Endothelial cell of umbilical vein (primary cell): ENCODE measurements at regions not wholly inside any gene's neighbourhood (a gene's known extent, or its start where the extent isn't known, plus 50 kb on each side); places are given as distances from the start of the nearest gene placed in this dataset.

Experiments used
- BruUV-seq: library from RNA; stranded (reverse); fragments of 400-500 nt; replicated peaks from 2 replicates; lab custom pipeline; 2021; lab: Mats Ljungman, UMichigan
- CTCF ChIA-PET: fragments of 300-600, 350-600 bp; sonication (Branson Sonifier 250); formaldehyde crosslinking; loops from one replicate; lab custom pipeline; 2021; ENCODE audit warnings: antibody characterized with exemption, inconsistent platforms; lab: Charles Lee
- POLR2A ChIA-PET: fragments of 300-600, 350-600 bp; sonication (Branson Sonifier 250); formaldehyde crosslinking; loops from one replicate; lab custom pipeline; 2021; ENCODE audit warnings: antibody characterized with exemption, inconsistent platforms; lab: Charles Lee
- DNase-seq: peaks from one replicate; pipeline ENCODE4 v3.0.0-alpha.2; 2011; ENCODE audit warnings: low read depth, low spot score
- FAIRE-seq: peaks from 2 replicates; lab custom pipeline; 2011; peaks lifted over from hg19 to GRCh38; lab: Jason Lieb, UNC
- H2AFZ ChIP-seq: 2 replicates; pipeline ENCODE4 v1.6.0; 2012; ENCODE audit warnings: low read depth, low read length, control low read depth, inconsistent platforms
- H3K27ac ChIP-seq: 2 replicates; pipeline ENCODE4 v1.5.1; 2011; ENCODE audit warnings: low read depth, mild to moderate bottlenecking, control low read depth, low read length, moderate library complexity; ENCODE audit not compliant: insufficient read depth
- H3K27me3 ChIP-seq, 2 experiments: 2 replicates each; pipeline versions ENCODE4 v1.6.0 to v1.6.1; 2011; ENCODE audit warnings: low read length in 2 of 2, mixed read lengths in 1 of 2; ENCODE audit not compliant: control insufficient read depth in 2 of 2, insufficient read depth in 2 of 2
- H3K36me3 ChIP-seq, 2 experiments: 2 replicates in 1 of 2; 3 replicates in 1 of 2; pipeline ENCODE4 v1.5.1; 2011; ENCODE audit warnings: low read length in 2 of 2, mild to moderate bottlenecking in 1 of 2, moderate library complexity in 1 of 2; ENCODE audit not compliant: control insufficient read depth in 2 of 2, insufficient read depth in 2 of 2; ENCODE audit errors: extremely low read depth in 1 of 2
- H3K4me1 ChIP-seq: 3 replicates; pipeline ENCODE4 v1.5.1; 2011; ENCODE audit warnings: mild to moderate bottlenecking, low read length; ENCODE audit not compliant: control insufficient read depth, insufficient read depth; ENCODE audit errors: extremely low read depth
- H3K4me2 ChIP-seq: 2 replicates; pipeline ENCODE4 v1.6.1; 2011; ENCODE audit warnings: low read length, control low read depth, mixed read lengths; ENCODE audit not compliant: insufficient read depth
- H3K4me3 ChIP-seq, 3 experiments: fragments of 200-600 bp in 1 of 3; sonication (generic), shearing (Covaris generic) in 1 of 3; replicated peaks in 1 of 3; 2 replicates each; pipeline ENCODE4 v1.5.1; 2011 to 2016; ENCODE audit warnings: control low read depth in 3 of 3, low read length in 3 of 3, mild to moderate bottlenecking in 2 of 3, inconsistent platforms in 1 of 3, low read depth in 1 of 3, moderate library complexity in 1 of 3; ENCODE audit not compliant: insufficient read depth in 1 of 3
- H3K79me2 ChIP-seq: 2 replicates; pipeline ENCODE4 v1.6.0; 2012; ENCODE audit warnings: low read length, inconsistent platforms; ENCODE audit not compliant: control insufficient read depth, insufficient read depth
- H3K9ac ChIP-seq: replicated peaks from 2 replicates; pipeline ENCODE3; 2011; ENCODE audit warnings: low read length, control low read depth; ENCODE audit not compliant: insufficient read depth; ENCODE audit errors: extremely low read depth
- H3K9me1 ChIP-seq: replicated peaks from 3 replicates; pipeline ENCODE4 v1.6.0; 2011; ENCODE audit warnings: mild to moderate bottlenecking, low read length; ENCODE audit not compliant: control insufficient read depth, insufficient read depth; ENCODE audit errors: extremely low read depth
- H3K9me3 ChIP-seq: replicated peaks from 2 replicates; pipeline ENCODE4 v1.5.1; 2012; ENCODE audit warnings: low read length, inconsistent platforms; ENCODE audit not compliant: control insufficient read depth, insufficient read depth
- H4K20me1 ChIP-seq: replicated peaks from 2 replicates; pipeline ENCODE3; 2011; ENCODE audit warnings: mild to moderate bottlenecking, low read length; ENCODE audit not compliant: control insufficient read depth, insufficient read depth; ENCODE audit errors: extremely low read depth
- EZH2 ChIP-seq: IDR thresholded peaks from 2 replicates; pipeline ENCODE4 v1.6.1; 2012; ENCODE audit warnings: borderline replicate concordance, low read depth, mild to moderate bottlenecking, moderate library complexity, low read length, inconsistent platforms; ENCODE audit not compliant: severe bottlenecking
- FOS ChIP-seq: IDR thresholded peaks from 2 replicates; pipeline ENCODE4 v1.6.1; 2011; ENCODE audit warnings: mild to moderate bottlenecking, low read length, moderate library complexity, borderline replicate concordance; ENCODE audit not compliant: insufficient read depth
- GATA2 ChIP-seq: IDR thresholded peaks from 2 replicates; pipeline ENCODE4 v1.7.0; 2011; ENCODE audit warnings: low read depth, mild to moderate bottlenecking, moderate library complexity, mixed read lengths, low read length; ENCODE audit not compliant: insufficient read length, insufficient read depth
- JUN ChIP-seq: IDR thresholded peaks from 2 replicates; pipeline ENCODE4 v1.6.1; 2011; ENCODE audit warnings: borderline replicate concordance, low read depth; ENCODE audit not compliant: insufficient read length, insufficient read depth
- MYC ChIP-seq: IDR thresholded peaks from one replicate; pipeline ENCODE4 v1.6.1; 2011; ENCODE audit warnings: mild to moderate bottlenecking, low read depth, low read length
- POLR2A ChIP-seq: IDR thresholded peaks from 2 replicates; pipeline ENCODE4 v1.6.1; 2012; ENCODE audit warnings: low read depth, mild to moderate bottlenecking, control low read depth, low read length
- POLR2AphosphoS5 ChIP-seq: IDR thresholded peaks from 2 replicates; pipeline ENCODE4 v1.6.1; 2012; ENCODE audit warnings: low read depth, mild to moderate bottlenecking, control low read depth, low read length, moderate library complexity; ENCODE audit not compliant: insufficient read depth
- dilution Hi-C: fragments of 300-500 bp; cut with MboI; formaldehyde crosslinking; loops from one replicate; pipeline ENCODE4 v1.15.0; 2019; ENCODE audit warnings: low sequenced_read_pairs; ENCODE audit not compliant: extremely low pct_ligation_motif_present
- intact Hi-C: fragments of 100-400 bp; cut with micrococcal nuclease; formaldehyde crosslinking; loops from one replicate; pipeline ENCODE4 v1.10.0; 2022
- TF ChIP-seq, protein P1 (sequence below): IDR thresholded peaks from 2 replicates; pipeline ENCODE4 v1.6.1; 2011; ENCODE audit not compliant: insufficient read depth, insufficient read length
- TF ChIP-seq, protein P2 (sequence below), 2 donors: IDR thresholded peaks; 1 replicate in 1 of 2; 2 replicates in 1 of 2; pipeline ENCODE4 v1.5.1; 2011; ENCODE audit warnings: low read length in 2 of 2, mild to moderate bottlenecking in 2 of 2, moderate library complexity in 2 of 2, control low read depth in 1 of 2, inconsistent platforms in 1 of 2, low read depth in 1 of 2; ENCODE audit not compliant: insufficient read depth in 1 of 2; ENCODE audit errors: extremely low read depth in 1 of 2

DNA sequence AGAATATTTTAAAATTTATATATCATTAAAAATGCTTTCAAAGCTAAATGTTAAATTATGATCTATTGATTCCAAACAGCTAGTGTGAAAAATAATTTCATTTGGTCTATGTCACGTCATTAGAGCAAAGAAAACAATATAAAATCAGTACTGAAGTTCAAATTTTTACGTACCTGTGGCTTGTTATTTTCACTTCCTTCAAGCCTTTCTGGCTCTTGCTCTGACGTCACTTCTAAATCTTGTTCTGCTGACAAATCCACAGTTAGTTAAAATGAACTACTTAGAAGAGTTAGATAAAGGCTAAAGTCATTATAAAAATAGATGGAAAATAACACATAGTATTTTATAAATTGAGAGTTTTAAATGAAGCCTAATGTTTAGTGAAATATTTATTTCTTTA lies 147.7 kb upstream of the TUBA3C start:
- Histone ChIP-seq H3K27me3 (no peaks in the 10 kb centered on the region), H3K79me2 (no peaks in the 10 kb centered on the region), H3K27ac (no peak overlapping the region), H4K20me1 (no peaks in the 10 kb centered on the region), H3K9me3 (peaks cover 2% of the 10 kb centered on the region), H3K9me1 (no peaks in the 10 kb centered on the region), H2AFZ (no peak overlapping the region), H3K4me1 (no peaks in the 10 kb centered on the region), H3K4me2 (no peak overlapping the region), H3K9ac (no peak overlapping the region), H3K4me3 (no peak overlapping the region), H3K36me3 (no peaks in the 10 kb centered on the region)
- dilution Hi-C loops, result no loop called here
- FAIRE-seq (no peak), DNase-seq (no peak)
- ChIA-PET CTCF (no interaction called here), POLR2A (no interaction called here)
- intact Hi-C loops, result no loop called here
- BruUV-seq, result no TSS peak
- no peak for TF ChIP-seq GATA2
- no peak for TF ChIP-seq POLR2AphosphoS5

DNA sequence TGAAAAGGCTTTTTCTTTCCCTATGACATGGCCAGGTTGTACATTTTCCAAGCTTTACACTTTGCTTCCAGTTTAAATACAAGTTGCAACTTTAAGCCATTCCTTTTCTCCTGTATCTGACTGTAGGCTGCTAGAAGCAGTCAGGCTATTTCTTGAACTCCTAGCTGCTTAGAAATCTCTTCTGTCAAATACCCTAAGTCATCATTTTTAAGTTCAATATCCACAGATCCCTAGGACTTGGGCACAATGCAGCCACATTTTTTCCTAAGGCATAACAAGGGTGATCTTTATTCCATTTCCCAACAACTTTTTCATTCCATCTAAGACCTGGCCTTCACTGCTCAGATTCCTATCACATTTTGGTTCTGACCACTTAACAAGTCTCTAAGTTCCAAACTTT lies 142.7 kb upstream of the TUBA3C start:
- H3K4me1 ChIP-seq, result no peaks in the 10 kb centered on the region
- FAIRE-seq, result no peak
- H4K20me1 ChIP-seq, result no peaks in the 10 kb centered on the region
- H3K9me3 ChIP-seq, result peaks cover 10% of the 10 kb centered on the region
- H2AFZ ChIP-seq, result no peak overlapping the region
- no peaks in the 10 kb centered on the region for H3K27me3 ChIP-seq
- H3K79me2 ChIP-seq, result no peaks in the 10 kb centered on the region
- H3K4me3 ChIP-seq, result no peak overlapping the region
- DNase-seq, result no peak
- no peak for TF ChIP-seq POLR2A
- TF ChIP-seq FOS, result no peak
- TF ChIP-seq GATA2, result no peak
- no peak for TF ChIP-seq EZH2
- no peak for TF ChIP-seq MYC
- TF ChIP-seq POLR2AphosphoS5, result no peak
- TF ChIP-seq, protein P1, sequence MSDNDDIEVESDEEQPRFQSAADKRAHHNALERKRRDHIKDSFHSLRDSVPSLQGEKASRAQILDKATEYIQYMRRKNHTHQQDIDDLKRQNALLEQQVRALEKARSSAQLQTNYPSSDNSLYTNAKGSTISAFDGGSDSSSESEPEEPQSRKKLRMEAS, result no peak
- TF ChIP-seq JUN, result no peak
- TF ChIP-seq, protein P2, sequence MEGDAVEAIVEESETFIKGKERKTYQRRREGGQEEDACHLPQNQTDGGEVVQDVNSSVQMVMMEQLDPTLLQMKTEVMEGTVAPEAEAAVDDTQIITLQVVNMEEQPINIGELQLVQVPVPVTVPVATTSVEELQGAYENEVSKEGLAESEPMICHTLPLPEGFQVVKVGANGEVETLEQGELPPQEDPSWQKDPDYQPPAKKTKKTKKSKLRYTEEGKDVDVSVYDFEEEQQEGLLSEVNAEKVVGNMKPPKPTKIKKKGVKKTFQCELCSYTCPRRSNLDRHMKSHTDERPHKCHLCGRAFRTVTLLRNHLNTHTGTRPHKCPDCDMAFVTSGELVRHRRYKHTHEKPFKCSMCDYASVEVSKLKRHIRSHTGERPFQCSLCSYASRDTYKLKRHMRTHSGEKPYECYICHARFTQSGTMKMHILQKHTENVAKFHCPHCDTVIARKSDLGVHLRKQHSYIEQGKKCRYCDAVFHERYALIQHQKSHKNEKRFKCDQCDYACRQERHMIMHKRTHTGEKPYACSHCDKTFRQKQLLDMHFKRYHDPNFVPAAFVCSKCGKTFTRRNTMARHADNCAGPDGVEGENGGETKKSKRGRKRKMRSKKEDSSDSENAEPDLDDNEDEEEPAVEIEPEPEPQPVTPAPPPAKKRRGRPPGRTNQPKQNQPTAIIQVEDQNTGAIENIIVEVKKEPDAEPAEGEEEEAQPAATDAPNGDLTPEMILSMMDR (IDR thresholded peaks at IDR 0.05; ENCODE audit: extremely low read depth in 1 of 2, insufficient read depth in 1 of 2, low read depth in 1 of 2, low read length in 2 of 2), result no peak
- BruUV-seq, result no TSS peak
- no peaks in the 10 kb centered on the region for H3K9me1 ChIP-seq
- intact Hi-C loops (no loop called here), dilution Hi-C loops (no loop called here)
- ChIA-PET POLR2A (no interaction called here), CTCF (no interaction called here)
- H3K9ac ChIP-seq, result no peak overlapping the region
- H3K4me2 ChIP-seq, result no peak overlapping the region
- H3K27ac ChIP-seq, result no peak overlapping the region
- no peaks in the 10 kb centered on the region for H3K36me3 ChIP-seq
